Activated CD8-positive, alpha-beta memory T cell treated with anti-CD3 and anti-CD28 coated beads, Interleukin-2, amount 50 U/mL, for 24 hours (primary cell): ENCODE measurements at regions not wholly inside any gene's neighbourhood (a gene's known extent, or its start where the extent isn't known, plus 50 kb on each side); places are given as distances from the start of the nearest gene placed in this dataset.
"Not testable (repeated sequence)": the region's sequence is repeated elsewhere in the genome, so short reads cannot be mapped to it uniquely, and the experiment has no call there.

ENCODE experiments used
- DNase-seq: peaks from one replicate; pipeline ENCODE4 v3.0.0-alpha.2; 2020; ENCODE audit errors: extremely low read depth

DNA sequence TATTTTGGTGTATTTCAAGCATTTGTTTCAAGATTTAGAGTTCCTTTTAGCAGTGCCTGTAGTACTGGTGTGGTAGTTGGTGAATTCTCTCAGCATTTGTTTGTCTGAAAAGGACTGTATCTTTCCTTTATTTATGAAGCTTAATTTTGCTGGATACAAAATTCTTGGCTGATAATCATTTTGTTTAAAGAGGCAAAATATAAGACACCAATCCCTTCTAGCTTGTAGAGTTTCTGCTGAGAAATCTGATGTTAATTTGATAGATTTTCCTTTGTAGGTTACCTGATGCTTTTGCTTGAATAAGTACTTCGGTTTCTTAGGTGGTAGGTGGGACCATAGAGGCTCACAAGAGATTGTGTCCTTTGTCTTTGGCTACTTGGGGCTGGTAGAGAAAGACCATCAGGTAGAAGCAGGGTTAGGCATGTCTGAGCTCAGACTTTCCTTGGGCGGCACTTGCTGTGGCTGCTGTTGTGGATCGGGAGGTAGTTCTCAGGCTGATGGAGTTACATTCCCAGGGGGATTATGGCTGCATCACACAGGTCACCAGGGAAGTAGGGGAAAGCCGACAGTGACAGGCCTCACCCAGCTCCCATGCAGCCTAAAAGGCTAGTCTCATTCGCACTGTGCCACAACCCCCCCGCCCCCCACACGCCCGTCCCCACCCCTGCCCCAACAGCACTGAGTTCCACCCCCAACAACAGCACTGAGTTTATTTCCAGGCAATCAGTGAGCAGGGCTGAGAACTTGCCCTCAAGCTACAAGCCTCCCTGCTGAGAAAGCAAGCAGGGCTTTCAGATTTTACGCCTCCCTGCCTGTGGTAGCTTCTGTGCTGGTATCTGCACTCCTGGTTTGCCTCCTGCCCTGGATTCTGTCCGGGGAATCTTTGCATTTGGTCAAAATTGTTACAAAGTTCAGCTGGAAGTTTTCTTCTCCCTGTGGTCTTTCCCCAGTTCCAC is 127.1 kb upstream of the GLRA1 start:
- no peak for DNase-seq

GRCh38 chr5:152046361-152046760 is 121.7 kb upstream of the GLRA1 start:
- no peak for DNase-seq

- not testable (repeated sequence) for DNase-seq
Measured at GRCh38 chr5:152038856-152039255, 114.2 kb upstream of the GLRA1 start.

DNA sequence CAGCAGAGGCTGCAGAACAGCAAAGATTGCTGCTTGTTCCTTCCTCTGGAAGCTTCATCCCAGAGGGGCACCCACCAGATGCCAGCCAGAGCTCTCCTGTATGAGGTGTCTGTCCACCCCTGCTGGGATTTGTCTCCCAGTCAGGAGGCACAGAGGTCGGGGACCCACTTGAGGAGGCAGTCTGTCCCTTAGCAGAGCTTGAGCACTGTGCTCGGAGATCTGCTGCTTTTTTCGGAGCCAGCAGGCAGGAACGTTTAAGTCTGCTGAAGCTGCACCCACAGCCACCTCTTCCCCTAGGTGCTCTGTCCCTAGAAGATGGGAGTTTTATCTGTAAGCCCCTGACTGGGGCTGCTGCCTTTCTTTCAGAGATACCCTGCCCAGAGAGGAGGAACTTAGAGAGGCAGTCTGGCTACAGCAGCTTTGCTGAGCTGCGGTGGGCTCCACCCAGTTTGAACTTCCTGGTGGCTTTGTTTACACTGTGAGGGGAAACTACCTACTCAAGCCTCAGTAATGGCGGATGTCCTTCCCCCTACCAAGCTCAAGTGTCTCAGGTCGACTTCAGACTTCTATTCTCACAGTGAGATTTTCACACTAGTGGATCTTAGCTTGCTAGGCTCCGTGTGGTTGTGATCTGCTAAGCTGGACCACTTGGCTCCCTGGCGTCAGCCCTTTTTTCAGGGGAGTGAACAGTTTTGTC is 101.8 kb upstream of the GLRA1 start:
- not testable (repeated sequence) for DNase-seq

GRCh38 chr5:152016421-152016820 is 91.8 kb upstream of the GLRA1 start:
- no peak for DNase-seq

- DNase-seq = no peak
Measured at GRCh38 chr5:152007653-152008335, 83.1 kb upstream of the GLRA1 start.

DNA sequence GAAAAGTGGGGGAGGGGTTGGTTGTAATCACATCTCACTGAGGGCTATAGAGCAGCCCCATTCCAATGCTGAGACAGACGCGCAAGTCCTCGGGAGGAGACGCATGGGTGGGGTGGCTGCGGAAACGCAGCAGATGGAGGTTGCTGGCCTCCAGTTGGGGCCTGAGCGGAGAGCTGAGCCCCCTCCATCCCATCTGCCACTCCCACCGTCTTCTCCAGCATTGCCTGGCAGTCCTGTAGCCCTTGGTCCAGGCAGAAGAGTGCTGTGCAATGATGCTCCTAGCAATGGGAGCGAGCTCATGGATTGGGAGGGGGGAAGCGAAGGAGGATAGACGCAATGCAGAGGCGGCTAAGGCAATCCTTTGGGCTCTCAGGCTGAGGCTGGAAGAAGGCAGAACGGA is 79.4 kb upstream of the GLRA1 start:
- DNase-seq = no peak
